ENCODE measurements at regions not wholly inside any gene's neighbourhood (a gene's known extent, or its start where the extent isn't known, plus 50 kb on each side); places are given as distances from the start of the nearest gene placed in this dataset.

DNA sequence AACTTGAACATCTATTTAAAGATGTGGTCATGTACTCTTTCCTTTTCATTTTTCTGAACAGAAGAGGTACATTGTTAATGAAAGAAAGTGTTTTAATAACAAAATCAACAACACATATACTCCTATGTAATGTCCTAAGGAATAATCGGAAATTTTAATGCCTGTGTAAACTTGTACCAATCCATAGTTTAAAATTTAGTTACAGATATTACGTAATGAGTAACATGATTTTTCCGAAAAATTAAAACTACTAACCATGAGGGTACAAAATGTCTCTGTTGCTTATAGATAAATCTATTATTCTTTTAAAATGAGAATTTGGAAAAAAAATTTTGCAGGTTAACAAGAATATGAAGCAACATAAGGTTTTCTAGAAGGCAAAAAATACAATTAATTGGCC is 220.1 kb downstream of the BCAT1 start:
- Histone ChIP-seq H3K4me2 (ENCODE audit: insufficient read depth, low read length) (no peak overlapping the region), H3K4me1 (ENCODE audit: control insufficient read depth, extremely low read depth, insufficient read depth, low read length) (no peaks in the 10 kb centered on the region), H3K27ac (ENCODE audit: insufficient read depth, low read depth, low read length) (no peak overlapping the region), H2AFZ (ENCODE audit: low read depth, low read length) (no peak overlapping the region), H4K20me1 (replicated peaks; ENCODE audit: control insufficient read depth, extremely low read depth, insufficient read depth, low read length) (no peaks in the 10 kb centered on the region), H3K79me2 (ENCODE audit: control insufficient read depth, insufficient read depth, low read length) (no peaks in the 10 kb centered on the region), H3K9ac (replicated peaks; ENCODE audit: extremely low read depth, insufficient read depth, low read length) (no peak overlapping the region), H3K27me3 (ENCODE audit: control insufficient read depth in 2 of 2, insufficient read depth in 2 of 2, low read length in 2 of 2) (peaks cover 2 to 3% of the 10 kb centered on the region in 2 experiments), H3K36me3 (ENCODE audit: control insufficient read depth in 2 of 2, extremely low read depth in 1 of 2, insufficient read depth in 2 of 2, low read length in 2 of 2) (no peaks in the 10 kb centered on the region), H3K9me3 (replicated peaks; ENCODE audit: control insufficient read depth, insufficient read depth, low read length) (no peaks in the 10 kb centered on the region), H3K9me1 (replicated peaks; ENCODE audit: control insufficient read depth, extremely low read depth, insufficient read depth, low read length) (no peaks in the 10 kb centered on the region), H3K4me3 (replicated peaks in 1 of 3; ENCODE audit: insufficient read depth in 1 of 3, low read depth in 1 of 3, low read length in 3 of 3) (no peak overlapping the region)
- DNase-seq (ENCODE audit: low read depth, low spot score) (no peak), FAIRE-seq (no peak)
- BruUV-seq (replicated peaks) = no TSS peak
- ChIA-PET CTCF (interaction anchor here (1.0 to 1.2 kb wide), 4 partner anchors 18 to 719 kb away, joined by 3 to 22 read pairs (median 4); no protein-coding TSS in a partner anchor), POLR2A (no interaction called here)
- intact Hi-C loops (cut with micrococcal nuclease) = loop anchor here (2.0 to 10.0 kb wide), 4 partner anchors 164 to 1527 kb away; no protein-coding TSS in a partner anchor
- no peak for TF ChIP-seq MAX (IDR thresholded peaks at IDR 0.05; ENCODE audit: insufficient read depth, insufficient read length)
- no peak for TF ChIP-seq CTCF (IDR thresholded peaks at IDR 0.05; ENCODE audit: extremely low read depth in 1 of 2, insufficient read depth in 1 of 2, low read depth in 1 of 2, low read length in 2 of 2)
- no peak for TF ChIP-seq EZH2 (IDR thresholded peaks at IDR 0.05; ENCODE audit: borderline replicate concordance, low read depth, low read length, severe bottlenecking)
- no peak for TF ChIP-seq POLR2A (IDR thresholded peaks at IDR 0.05; ENCODE audit: low read depth, low read length)
- no peak for TF ChIP-seq JUN (IDR thresholded peaks at IDR 0.05; ENCODE audit: borderline replicate concordance, insufficient read depth, insufficient read length, low read depth)
- TF ChIP-seq GATA2 (IDR thresholded peaks at IDR 0.05; ENCODE audit: insufficient read depth, insufficient read length, low read depth, low read length) = no peak
- no peak for TF ChIP-seq MYC (IDR thresholded peaks at IDR 0.05; ENCODE audit: low read depth, low read length)
- TF ChIP-seq POLR2AphosphoS5 (IDR thresholded peaks at IDR 0.05; ENCODE audit: insufficient read depth, low read depth, low read length) = no peak
- no peak for TF ChIP-seq FOS (IDR thresholded peaks at IDR 0.05; ENCODE audit: borderline replicate concordance, insufficient read depth, low read length)
- dilution Hi-C loops (cut with MboI; ENCODE audit: extremely low pct_ligation_motif_present, low sequenced_read_pairs) = no loop called here
